ENCODE measurements at regions not wholly inside any gene's neighbourhood (a gene's known extent, or its start where the extent isn't known, plus 50 kb on each side); places are given as distances from the start of the nearest gene placed in this dataset.

DNA sequence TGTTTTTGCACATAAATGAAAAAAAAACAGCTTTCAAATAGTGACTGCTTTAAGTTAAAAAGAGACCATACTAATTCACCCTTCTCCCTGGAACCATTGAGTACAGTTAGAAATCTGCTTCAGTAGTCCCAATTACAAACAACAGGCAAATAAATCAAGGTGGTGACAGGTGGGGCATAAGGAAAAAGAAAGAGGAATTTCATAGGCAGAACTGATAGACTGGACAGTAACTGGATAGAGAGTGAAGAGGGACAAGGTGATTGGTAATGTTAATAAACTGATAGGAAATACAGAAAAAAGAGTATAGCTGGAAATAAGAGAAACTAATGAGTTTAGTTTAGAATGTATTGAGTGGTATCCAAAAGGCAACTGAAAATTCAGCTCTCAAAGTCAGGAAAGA lies 56.0 kb downstream of the SLC41A2 start:
- Histone ChIP-seq H3K79me2 (ENCODE audit: control insufficient read depth in 1 of 2, insufficient read depth in 2 of 2, low read length in 2 of 2) (no peaks in the 10 kb centered on the region), H3K14ac (ENCODE audit: insufficient read length) (no peak overlapping the region), H3K4me1 (replicated peaks in 1 of 4; ENCODE audit: control insufficient read depth in 3 of 4, insufficient read depth in 4 of 4, low read length in 3 of 4) (no peaks in the 10 kb centered on the region), H3K23ac (ENCODE audit: insufficient read length) (no peak overlapping the region), H3K9ac (replicated peaks in 1 of 4; ENCODE audit: extremely low read depth in 1 of 4, low read depth in 3 of 4, low read length in 3 of 4) (no peak overlapping the region), H2BK20ac (ENCODE audit: low read length) (no peak overlapping the region), H2AFZ (ENCODE audit: low read length) (no peak overlapping the region), H4K91ac (replicated peaks; ENCODE audit: insufficient read length, low read length) (no peak overlapping the region), H3K23me2 (ENCODE audit: low read depth, low read length) (no peaks in the 10 kb centered on the region), H2BK5ac (ENCODE audit: low read depth, low read length) (no peak overlapping the region), H3K4ac (replicated peaks; ENCODE audit: insufficient read length, low read depth, low read length) (no peak overlapping the region), H3K9me3 (ENCODE audit: insufficient read depth in 2 of 2, low read depth in 1 of 2, low read length in 1 of 2) (no peaks in the 10 kb centered on the region), H4K20me1 (replicated peaks in 1 of 2; ENCODE audit: control insufficient read depth in 1 of 2, insufficient read depth in 2 of 2, low read length in 2 of 2) (no peaks in the 10 kb centered on the region), H2BK15ac (ENCODE audit: low read length) (no peak overlapping the region), H3K27me3 (replicated peaks in 1 of 4; ENCODE audit: control insufficient read depth in 3 of 4, extremely low read depth in 1 of 4, insufficient read depth in 3 of 4, low read length in 3 of 4) (no peaks in the 10 kb centered on the region), H2BK12ac (ENCODE audit: low read depth, low read length) (no peak overlapping the region), H3K36me3 (ENCODE audit: control insufficient read depth in 2 of 4, insufficient read depth in 4 of 4, low read length in 3 of 4) (no peaks in the 10 kb centered on the region; a peak in 1 of 8 replicates), H3K27ac (ENCODE audit: low read depth, low read length) (no peak overlapping the region), H4K5ac (ENCODE audit: insufficient read length, low read depth, low read length) (no peak overlapping the region), H2BK120ac (replicated peaks; ENCODE audit: low read depth, low read length) (no peak overlapping the region), H3K4me2 (ENCODE audit: insufficient read depth in 1 of 2, low read depth in 2 of 2, low read length in 2 of 2) (no peak overlapping the region), H2AK5ac (ENCODE audit: low read depth, low read length) (no peak overlapping the region), H3K79me1 (ENCODE audit: low read depth, low read length) (no peaks in the 10 kb centered on the region), H3K4me3 (ENCODE audit: extremely low read depth in 1 of 4, insufficient read depth in 2 of 4, low read depth in 3 of 4, low read length in 4 of 4) (no peak overlapping the region), H4K8ac (ENCODE audit: extremely low read depth, insufficient read depth, low read length) (no peak overlapping the region), H3K18ac (ENCODE audit: extremely low read depth, low read length) (no peak overlapping the region), H3K56ac (replicated peaks; ENCODE audit: insufficient read length, low read depth, low read length) (no peak overlapping the region)
- no peak for FAIRE-seq
- ChIA-PET POLR2A (ENCODE audit: partially characterized antibody) (no interaction called here), CTCF (ENCODE audit: partially characterized antibody) (no interaction called here)
- no peak for DNase-seq (ENCODE audit: low read depth in 1 of 2, low spot score in 2 of 2)
- no peak for TF ChIP-seq SRF (IDR thresholded peaks at IDR 0.05; ENCODE audit: low read depth, low read length)

All from H1 (cell line).